GM21619 (cell line): ENCODE measurements at regions not wholly inside any gene's neighbourhood (a gene's known extent, or its start where the extent isn't known, plus 50 kb on each side); places are given as distances from the start of the nearest gene placed in this dataset.
"Not testable (repeated sequence)": the region's sequence is repeated elsewhere in the genome, so short reads cannot be mapped to it uniquely, and the experiment has no call there.

Experiments used
- ATAC-seq: cut with Tn5 transposase; IDR thresholded peaks from one replicate; pipeline ENCODE4 v1.9.1; 2021; ENCODE audit not compliant: unreplicated experiment

- ATAC-seq, result no peak
Measured at GRCh38 chr14:84420221-84420620, 1109.7 kb upstream of the FLRT2 start.

DNA sequence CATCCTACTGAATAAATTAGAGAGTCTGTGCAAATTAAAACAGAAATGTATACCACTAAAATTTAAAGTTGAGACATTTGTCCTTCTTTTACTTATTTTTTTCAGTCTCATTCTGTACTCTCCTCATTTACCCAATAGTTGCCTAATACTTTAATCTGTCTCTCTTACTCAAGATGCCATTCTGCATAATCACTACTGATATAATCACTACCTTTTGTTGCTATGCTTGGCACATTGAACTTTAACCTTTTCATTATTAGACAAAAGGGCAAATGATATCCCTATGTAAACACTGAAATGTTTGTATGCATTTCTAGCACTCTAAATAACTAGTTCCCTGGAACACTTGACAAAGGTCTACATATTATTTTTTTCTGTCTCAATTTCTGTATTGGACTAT is 1108.3 kb upstream of the FLRT2 start:
- ATAC-seq, result no peak

- ATAC-seq, result no peak
Measured at GRCh38 chr14:84425968-84426367, 1104.0 kb upstream of the FLRT2 start.

DNA sequence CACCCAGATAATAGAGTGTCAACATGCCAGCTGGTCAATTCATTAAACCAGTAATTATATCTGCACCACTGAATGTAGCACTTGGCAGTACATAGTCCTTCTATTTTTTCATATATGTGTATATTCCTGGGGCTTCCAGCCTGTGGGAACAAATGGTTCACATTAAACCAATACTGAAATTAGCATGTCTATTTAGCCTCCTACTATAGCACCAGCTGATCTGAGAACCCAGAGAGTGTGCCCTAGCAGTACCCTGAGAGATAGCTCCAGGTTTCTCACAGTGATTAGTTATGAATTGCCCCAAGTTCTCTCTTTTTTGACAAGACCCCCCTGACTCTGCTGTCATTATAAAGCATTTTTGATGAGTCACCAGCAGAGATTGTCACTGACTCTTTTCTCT is 1097.3 kb upstream of the FLRT2 start:
- ATAC-seq, result no peak

- ATAC-seq, result no peak
Measured at GRCh38 chr14:84433961-84434360, 1096.0 kb upstream of the FLRT2 start.

- ATAC-seq, result no peak
Measured at GRCh38 chr14:84435820-84436324, 1094.1 kb upstream of the FLRT2 start.

DNA sequence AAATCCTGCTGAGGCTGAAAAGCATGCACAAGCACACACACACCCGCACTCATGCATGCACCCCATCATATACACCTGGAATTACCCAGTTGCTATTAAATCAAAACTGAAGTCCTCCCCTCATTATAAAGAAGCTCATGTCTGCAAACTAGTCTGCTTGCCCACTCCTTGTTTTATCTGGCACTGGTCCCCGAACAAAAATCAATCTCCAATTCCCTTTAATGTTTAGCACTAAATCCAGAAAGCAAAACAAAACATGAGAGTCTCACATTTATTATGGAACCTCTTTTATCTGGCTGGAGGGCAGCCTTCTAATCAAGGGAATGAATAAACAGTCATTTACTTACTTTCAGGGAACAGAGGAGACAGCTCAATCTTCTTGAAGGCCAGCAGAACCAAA is 1093.4 kb upstream of the FLRT2 start:
- ATAC-seq, result no peak

GRCh38 chr14:84442521-84442920 is 1087.4 kb upstream of the FLRT2 start:
- ATAC-seq, result no peak

DNA sequence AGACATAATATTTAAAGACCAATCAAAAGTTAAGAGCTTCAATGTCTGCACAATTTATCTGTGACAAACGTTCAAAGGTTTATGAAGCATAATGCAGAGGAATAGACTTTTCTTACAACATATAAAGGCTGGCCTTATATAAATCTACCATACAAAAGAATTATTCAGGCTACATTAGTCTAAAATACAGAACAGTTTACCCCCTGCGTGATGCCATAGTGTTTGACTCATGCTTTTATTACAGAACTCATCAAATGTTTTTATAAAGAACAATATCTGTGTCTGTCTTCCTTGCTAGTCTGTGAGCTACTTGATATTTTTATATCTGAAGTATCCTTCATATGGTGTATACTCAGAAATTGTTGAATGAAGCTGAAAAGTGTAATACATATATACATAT is 1084.5 kb upstream of the FLRT2 start:
- no peak for ATAC-seq

DNA sequence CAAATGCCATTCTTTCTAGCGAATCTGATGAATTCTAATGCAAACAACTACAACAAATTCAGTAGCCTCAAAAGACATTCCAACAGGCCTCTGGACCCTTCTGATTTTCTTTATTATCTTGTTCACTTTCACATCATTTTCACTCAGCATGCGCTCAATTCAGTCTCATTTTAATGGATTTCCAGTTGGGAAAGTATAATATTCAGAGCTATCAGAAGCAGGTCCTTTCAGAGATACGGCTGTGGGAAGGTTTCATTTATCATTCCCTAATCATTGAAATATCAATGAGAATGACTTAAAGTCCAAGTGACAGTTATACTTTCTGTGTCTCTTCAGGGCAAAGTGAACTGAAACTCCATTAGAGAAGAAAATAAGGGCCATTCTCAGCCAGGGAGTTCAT is 1083.7 kb upstream of the FLRT2 start:
- ATAC-seq, result no peak

DNA sequence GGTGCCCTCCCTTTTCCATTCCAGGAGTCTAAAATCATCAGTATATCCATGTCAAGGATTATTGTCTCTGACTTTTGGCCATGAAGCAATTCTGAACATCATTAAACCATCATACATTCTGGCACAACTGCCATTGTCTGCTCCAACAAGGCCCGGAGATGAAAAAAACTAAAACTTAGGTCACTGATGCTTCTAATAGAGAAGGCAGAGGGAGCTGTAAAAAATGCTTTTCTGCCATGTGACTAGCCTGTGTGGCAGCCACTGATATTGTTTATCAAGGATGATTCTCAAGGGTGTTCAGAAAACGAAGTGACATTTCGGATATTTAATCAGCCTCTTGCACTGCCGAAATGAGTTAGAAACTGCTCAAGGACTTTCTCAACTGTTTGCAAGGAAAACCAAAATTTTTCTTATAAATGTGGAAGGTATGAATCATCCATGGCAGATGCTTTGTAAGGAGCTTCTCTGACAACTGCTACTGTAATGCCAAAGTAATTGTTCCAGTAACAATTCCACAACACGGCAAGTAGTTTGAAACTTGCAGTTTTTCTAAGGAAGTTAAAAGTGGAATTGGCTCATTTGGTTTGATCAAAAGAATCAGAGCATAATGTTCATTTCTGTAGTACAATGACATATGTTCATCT is 1076.5 kb upstream of the FLRT2 start:
- ATAC-seq, result no peak

GRCh38 chr14:84454114-84454513 is 1075.8 kb upstream of the FLRT2 start:
- ATAC-seq, result no peak

- ATAC-seq, result no peak
Measured at GRCh38 chr14:84456946-84457345, 1073.0 kb upstream of the FLRT2 start.

DNA sequence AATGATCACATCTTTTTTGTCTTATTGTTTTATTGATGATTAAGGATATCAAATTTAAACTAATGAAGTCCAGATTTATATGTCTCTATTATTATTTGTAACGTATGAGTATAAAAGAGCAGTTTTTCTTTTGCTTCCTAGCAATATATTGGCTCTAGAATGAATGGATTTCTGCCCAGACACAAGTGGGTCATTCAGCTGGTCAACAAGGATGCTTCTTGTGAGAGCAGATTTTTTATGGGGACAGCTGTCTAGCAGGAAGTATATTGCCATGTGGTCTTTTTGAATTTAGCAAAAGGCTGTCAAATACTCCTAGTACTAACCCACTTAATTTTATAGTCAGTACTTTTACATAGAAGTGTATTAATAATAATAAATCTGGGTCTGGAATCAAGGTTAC is 1071.1 kb upstream of the FLRT2 start:
- no peak for ATAC-seq

GRCh38 chr14:84465880-84466279 is 1064.1 kb upstream of the FLRT2 start:
- ATAC-seq, result no peak

DNA sequence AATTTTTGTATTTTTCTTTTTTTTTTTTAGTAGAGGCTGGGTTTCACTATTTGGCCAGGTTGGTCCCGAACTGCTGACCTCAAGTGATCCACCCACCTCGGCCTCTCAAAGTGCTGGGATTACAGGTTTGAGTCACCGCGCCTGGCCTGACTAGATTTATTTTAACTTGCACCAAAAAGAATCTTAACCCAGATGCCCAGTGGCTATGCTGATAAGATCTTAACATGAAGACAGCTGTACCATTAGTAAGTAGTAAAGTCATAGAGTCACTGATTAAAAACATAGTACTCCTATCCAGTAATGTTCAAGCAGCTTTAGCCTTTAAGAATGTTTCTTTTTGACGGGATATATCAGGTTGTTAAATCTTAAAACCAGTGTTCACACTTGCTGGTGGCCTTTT is 1061.8 kb upstream of the FLRT2 start:
- ATAC-seq, result no peak

DNA sequence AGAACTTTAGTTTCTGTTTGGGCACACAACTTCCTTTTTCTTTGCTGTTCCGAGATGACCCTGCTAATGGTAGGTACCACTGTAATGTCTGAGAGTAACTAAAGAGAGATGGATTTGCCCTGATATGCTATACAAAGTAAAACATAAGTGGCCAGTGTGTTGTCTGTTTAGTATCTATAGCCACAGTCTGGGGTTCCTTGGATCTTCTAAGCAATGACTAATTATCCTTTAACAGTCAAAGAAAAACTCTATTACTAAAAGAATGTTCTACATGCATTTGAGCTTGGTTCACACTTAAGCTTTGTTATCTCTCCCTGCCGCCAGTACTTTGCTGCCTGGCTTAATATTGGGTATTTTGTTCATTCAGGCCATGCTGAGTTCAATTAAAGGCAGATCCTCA is 1051.9 kb upstream of the FLRT2 start:
- no peak for ATAC-seq

DNA sequence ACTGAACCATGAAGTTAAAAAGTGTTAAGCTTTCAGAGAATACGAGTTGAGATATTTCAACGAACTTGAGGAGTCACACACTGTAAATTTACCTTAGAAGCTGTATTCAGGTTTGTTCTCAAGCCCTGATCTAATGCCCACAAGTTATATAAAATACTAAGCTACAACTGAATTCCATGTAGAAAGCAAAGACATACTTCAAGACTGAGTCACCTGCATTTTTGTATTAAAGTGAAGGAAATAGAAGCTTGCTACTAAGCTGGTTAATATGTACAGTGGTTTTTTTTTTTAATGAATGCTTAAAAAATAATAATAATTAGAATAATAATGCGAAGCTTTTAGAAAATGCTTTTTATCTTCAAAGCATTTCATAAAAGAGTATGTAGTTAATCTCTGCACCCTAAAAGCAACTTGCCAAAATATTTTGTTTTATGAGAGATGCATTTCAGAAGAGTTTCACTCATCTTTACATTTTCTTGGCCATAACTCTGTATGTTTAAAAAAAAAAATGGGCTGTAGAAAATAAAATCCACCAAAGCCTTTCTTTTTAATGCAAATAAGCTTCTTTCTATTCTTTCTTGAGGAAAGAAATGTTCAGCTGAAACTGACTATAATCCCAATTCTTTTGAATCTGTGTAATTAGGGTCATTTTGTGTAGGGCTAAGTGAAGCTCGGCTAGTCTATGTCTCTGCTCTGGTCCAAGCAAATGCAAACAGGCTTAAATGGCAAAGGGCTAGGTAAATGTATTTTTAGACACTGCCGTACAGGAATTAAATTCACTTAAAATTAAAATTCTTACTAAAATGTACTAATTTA is 1047.5 kb upstream of the FLRT2 start:
- ATAC-seq, result no peak

DNA sequence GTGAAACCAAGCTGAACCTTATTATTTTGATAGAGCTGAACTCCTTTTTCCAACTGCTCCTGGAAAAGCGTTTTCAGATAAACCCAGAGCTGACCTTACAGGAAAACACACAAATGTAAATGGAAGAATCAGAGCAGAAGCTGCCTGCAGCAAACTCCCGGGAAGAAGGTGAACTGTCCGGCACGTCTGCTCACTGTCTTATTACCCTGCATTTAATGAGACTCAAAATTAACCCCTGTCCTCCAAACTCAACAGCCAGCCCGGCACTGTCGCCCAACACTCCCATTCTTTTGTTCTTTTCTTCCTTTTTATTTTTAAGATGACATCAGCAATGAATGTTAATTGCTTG is 1046.9 kb upstream of the FLRT2 start:
- ATAC-seq, result no peak

DNA sequence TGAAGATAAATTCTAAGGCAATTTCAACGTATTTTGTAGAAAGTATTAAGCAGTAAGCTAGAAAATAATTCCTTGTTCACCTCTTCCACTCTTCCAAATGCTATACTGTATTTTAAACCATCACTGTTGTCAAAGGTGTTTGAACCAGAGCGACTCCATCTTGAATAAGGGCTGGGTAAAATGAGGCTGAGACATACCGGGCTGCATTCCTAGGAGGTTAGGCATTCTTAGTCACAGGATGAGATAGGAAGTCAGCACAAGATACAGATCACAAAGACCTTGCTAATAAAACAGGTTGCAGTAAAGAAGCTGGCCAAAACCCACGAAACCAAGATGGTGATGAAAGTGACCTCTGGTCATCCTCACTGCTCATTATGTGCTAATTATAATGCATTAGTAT is 1045.7 kb upstream of the FLRT2 start:
- not testable (repeated sequence) for ATAC-seq

- ATAC-seq, result no peak
Measured at GRCh38 chr14:84485036-84485435, 1044.9 kb upstream of the FLRT2 start.

DNA sequence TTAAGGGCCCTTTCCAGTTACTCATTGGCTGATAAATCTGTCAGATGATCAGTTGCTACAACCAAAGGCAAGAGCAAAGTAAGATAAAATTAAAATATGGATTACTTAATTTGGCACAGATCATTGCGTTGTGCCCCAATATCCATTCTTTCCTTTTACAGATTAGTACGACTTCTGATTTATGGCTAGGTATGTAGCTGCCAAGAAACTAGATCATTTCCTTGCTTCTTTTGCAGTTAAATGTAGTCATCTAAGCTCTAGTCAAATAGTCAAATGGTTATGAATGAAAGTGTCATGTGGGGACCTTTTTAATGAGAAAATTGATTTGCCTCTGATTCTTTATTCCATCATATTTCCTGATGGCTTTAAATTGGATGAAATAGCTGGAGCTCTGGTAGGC is 1039.9 kb upstream of the FLRT2 start:
- no peak for ATAC-seq

GRCh38 chr14:84492685-84493084 is 1037.3 kb upstream of the FLRT2 start:
- no peak for ATAC-seq
